ENCODE measurements at regions not wholly inside any gene's neighbourhood (a gene's known extent, or its start where the extent isn't known, plus 50 kb on each side); places are given as distances from the start of the nearest gene placed in this dataset.
"Not testable (repeated sequence)": the region's sequence is repeated elsewhere in the genome, so short reads cannot be mapped to it uniquely, and the experiment has no call there.

GRCh38 chr1:239954836-239955235 is 136.8 kb upstream of the FMN2 start:
- no peak for DNase-seq

DNA sequence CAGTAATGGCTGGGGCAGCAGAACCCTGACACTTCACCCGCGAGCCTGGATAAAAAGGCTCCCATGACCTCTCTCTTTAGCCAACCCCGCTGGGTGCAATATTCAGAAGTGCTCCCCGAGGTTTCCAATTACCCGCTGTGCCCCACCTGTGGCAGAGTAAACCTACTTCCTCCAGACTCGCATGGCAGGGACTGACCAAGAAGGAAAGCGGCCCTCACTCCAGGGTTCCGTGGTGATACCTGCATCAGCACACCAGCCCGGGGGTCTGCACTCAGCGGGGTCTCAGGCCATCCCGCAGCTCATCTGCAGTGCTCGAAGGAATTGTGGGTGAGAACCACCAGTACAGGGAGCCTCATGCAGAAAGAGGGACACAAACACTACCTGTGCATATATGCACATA is 136.3 kb upstream of the FMN2 start:
- no peak for DNase-seq

DNA sequence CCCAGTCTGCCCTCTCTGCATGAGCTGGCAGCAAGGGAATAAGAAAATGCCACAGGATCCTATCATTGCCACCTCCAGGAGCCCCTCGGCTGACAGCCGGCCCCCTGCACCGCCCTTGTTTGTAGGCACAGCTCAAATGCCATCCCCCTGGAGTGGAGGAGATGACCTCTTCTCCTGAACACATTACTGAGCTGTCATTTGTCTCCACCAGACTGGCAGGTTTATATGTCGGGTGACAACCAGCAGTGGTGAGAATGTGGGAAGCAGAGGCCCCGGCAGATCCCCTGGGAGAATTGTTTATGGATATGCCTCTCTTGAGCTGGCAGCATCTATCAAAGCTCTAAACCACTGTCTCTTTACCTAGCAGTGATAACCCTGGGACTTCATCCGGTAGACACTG is 135.4 kb upstream of the FMN2 start:
- DNase-seq, result no peak

DNA sequence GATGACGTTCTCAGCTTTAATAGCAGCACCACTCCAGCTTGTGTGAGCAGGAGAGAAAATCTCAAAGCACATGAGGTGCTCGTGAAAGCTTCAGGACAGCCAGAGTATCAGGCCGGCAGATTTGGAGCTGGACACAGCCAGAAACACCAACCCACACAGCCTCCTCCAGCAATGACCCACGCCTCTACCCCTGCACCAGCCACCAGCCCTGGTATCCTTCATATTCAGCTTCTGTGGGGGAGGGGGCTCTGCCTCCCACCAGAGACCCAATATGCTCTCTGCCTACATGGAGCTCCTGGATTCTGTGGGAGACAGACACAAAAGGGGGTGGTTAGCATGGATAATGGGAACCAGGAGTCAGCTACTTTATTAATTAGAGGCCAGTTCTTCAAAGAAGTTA is 133.6 kb upstream of the FMN2 start:
- no peak for DNase-seq

GRCh38 chr1:239960366-239960765 is 131.3 kb upstream of the FMN2 start:
- no peak for DNase-seq

DNA sequence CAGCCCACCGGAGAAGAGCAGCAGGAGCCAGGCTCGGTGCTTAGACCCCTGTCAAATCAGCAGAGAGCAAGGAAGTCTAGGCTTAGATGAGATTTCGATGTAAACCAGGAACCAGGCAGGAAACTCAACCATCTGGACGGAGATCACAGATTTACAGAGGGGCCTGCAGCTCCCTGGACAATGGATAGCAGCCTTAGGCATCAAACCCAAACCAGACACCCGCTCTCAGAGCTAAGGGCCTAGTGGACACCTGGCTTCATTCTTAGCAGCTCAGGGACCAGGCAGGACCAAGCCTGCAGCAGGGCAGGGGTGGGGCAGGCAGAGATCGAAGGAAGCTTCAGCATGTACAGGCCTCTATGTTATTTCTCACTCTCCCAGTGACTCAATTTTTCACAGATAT is 127.8 kb upstream of the FMN2 start:
- DNase-seq, result no peak

GRCh38 chr1:239976130-239976968 is 115.3 kb upstream of the FMN2 start:
- peak; percentile 47 for DNase-seq

GRCh38 chr1:239977416-239977815 is 114.3 kb upstream of the FMN2 start:
- DNase-seq, result no peak

DNA sequence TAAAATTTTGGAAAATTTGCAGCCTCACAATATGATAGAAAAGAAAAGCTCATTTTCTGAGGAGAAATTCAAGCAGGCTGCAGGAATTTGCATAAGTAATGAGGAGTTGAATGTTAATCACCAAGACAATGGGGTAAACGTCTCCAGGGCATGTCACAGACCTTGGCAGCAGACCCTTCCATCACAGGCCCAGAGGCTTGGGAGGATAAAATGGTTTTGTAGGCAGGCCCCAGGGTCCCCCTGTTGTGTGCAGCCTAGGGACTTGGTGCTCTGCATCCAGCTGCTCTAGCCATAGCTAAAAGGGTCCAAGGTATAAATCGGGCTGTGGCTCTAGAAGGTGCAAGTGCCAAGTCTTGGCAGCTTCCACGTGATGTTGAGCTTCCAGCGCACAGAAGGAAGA is 112.2 kb upstream of the FMN2 start:
- DNase-seq, result no peak

GRCh38 chr1:239982762-239983161 is 108.9 kb upstream of the FMN2 start:
- DNase-seq, result no peak

- DNase-seq, result no peak
Measured at GRCh38 chr1:239985044-239985443, 106.6 kb upstream of the FMN2 start.

DNA sequence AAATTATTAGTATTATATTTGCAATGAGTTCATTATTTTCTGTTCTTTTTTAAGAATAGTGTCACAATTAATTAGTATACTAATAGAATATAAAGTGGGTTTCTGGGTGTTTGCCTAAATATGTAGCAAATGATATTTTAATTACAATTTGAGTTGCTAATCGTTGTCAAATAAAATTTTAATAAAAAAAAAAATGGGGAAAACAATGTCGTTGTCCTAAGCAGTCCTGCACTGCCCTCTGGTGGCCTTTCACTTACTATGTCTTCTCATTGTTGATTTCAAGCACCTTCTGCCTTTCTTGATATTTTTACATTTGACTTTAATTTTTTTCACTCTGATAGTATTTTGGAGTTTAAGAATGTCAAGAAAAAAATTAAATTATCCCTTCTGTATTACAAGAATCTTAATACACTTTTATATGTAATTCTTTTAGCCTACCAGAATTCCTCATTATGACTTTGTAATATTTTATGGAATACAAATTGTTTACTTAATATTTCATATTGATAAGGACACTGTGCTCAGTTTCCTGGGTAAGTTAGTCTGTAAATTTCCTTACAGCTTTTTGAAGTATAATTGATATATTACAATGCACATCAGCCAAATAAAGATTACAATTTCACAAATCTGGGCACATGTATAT is 104.5 kb upstream of the FMN2 start:
- peak; percentile 41 for DNase-seq

DNA sequence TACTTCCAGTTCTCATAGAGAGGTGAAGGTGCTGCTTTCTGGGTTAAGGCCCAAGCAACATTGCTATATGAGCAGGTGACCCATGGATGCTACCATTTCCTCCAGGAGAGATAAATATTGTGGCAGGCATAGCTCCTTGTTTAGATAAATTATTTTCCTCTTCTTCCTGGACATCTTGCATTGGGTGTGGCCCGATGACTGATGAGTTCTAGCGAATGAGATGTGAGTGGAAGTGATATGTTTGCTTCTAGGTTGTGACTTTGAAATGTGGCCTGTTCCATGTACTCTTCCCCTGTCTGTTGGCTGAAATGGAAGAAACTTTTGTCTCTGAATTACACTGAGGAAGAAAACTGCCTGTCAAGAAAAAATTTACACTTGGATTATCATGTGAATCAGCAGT is 101.7 kb upstream of the FMN2 start:
- DNase-seq, result no peak

DNA sequence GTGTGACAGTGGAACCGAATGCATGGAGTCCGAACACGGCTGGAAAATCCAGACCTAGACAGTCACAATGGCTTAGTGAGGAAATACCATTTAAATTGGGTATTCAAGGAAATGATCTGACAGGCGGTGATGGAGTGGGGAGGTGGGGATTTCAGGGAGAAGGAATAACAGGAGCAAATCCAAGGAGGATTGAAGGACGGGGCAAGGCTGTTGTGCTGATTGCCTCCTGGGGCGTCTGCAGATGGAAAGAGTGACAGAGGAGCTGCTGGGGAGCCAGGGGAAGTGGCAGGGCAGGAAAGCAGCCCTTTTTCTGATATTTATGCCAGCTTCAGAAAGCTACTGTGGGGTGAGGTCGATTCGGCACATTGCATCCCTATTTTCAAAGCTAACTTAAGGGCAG is 99.1 kb upstream of the FMN2 start:
- DNase-seq, result not testable (repeated sequence)

GRCh38 chr1:239993366-239993765 is 98.3 kb upstream of the FMN2 start:
- no peak for DNase-seq

- DNase-seq, result no peak
Measured at GRCh38 chr1:239995281-239995680, 96.4 kb upstream of the FMN2 start.

DNA sequence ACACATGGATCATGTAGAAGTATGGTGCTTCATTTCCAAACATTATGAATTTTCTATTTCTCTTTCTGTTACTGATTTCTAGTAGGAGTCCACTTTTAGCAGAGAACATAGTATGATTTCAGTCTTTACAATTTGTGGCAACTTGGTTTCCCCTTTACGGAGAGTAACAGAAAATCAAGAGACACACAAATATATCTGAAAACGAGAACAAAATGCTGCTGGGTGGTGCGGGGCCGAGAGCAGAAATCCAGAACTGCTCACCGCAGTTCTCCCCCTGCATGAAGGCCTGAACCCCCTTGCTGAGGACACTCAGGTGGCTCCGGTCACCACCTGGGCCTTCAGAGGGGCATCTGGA is 94.5 kb upstream of the FMN2 start:
- no peak for DNase-seq

DNA sequence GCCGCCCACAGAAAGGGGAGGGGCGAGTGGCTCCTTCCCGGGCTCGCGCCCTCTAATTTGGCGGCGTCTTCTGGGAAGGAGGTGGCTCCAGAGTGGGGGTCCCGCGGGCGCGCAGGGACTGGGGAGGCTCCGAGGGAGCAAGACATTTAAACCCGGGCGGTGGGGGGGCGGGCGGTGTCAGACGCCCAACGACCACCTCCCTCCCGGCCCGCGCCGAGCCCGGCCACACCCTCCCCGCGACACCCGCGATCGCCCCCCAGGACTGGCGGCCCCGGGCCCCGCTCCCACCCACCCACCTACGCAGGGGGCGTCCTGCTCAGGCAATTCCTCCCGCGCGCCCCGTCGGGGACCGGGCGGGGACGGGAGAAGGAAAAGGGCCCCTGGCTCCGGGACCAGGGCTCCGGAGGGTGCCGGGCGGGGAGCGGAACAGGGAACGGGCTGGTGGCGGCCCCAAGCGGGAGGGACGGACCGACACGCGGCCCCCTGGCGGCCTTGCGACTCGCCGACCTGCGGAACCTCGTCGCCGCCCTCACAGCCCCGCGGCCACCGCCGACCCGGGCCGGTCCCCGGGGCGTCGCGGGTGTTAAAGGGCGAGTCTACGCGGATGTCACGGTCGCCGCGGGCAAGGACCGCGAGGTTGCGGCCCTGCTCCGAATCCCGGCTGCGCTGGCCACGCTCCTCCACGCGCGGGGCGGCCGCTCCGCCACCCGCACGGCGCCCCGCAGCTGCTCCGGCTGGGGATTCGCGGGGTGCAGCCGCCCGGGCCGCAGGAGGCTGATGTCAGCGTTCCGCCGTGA is 94.0 kb upstream of the FMN2 start:
- DNase-seq, result peak; percentile 22

GRCh38 chr1:239998312-239998649 is 93.4 kb upstream of the FMN2 start:
- no peak for DNase-seq

DNA sequence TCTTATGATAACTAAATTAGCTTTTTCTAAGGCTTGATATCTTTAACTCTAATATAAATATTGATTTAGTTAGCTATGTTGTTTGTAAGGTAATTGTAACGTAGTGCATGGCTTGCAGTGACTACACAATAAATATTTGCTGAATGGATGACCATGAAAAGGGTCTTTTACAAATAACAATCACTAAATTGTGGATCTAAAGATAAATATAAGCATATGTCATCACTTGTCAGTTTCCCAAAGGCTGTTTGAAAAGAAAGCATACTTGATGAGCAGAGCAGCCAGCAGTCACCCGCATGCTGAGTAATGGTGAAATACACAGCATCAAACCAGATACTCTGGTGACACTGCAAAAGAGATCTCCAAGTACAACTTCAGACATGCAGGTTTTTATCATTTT is 92.5 kb upstream of the FMN2 start:
- no peak for DNase-seq

- peak; percentile 73 for DNase-seq
Measured at GRCh38 chr1:240000634-240001033, 91.0 kb upstream of the FMN2 start.

DNA sequence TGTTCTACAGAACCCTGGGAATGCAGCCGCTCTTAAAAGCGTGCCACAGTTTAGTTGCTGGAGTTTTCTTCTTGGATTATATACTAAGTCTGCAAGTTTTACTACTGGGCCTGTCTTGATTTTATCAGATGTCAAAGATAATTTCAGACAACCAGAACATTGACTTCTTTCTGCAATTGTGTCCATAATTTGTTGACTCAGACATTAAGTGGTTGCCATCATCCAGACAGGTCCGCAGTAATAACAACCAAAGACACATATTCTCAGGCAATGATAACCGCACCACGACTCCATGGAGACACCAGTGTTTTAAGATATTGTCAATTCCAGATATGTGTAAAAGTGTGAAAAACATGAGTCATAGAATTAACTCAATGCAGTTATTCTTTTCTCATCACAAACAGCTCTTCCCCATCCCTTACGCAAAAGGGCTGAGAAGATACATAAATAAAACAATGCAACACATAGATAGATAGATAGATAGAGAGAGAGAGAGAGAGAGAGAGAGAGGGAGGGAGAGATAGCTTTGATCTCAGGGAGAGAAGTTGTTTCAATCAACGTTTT is 90.4 kb upstream of the FMN2 start:
- peak; percentile 9 for DNase-seq

DNA sequence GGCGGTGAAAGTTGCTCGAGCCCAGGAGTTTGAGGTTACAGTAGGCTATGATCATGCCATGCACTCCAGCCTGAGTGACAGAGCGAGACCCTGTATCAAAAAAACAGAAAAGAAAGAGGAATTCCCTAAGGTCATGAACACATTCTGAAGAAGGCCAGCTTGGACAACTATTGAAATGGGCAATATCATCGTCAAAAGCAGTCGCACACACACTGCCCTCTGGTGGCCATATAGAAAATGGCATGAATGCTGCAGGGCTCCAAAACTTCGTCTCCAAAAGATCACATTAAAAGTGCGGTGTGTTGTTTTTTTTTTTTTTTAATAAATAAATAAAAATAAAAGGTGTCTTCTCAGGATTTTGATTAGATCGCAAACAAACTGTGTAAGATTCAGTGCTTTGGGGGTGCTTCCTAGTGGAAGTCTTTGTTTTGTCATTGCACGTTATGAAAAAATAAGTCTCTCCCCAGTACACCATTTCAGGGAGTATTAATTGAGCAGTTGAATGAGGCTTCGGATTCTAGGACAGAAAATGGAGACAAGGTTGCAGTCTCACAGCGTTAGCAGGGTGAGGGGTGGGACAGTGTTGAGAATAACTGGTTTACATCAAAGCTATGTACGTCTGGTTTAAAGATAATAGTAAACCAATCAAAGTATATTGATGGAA is 87.5 kb upstream of the FMN2 start:
- peak; percentile 14 for DNase-seq

All from fibroblast of skin of right biceps (primary cell).